ENCODE measurements at regions not wholly inside any gene's neighbourhood (a gene's known extent, or its start where the extent isn't known, plus 50 kb on each side); places are given as distances from the start of the nearest gene placed in this dataset.
"Not testable (repeated sequence)": the region's sequence is repeated elsewhere in the genome, so short reads cannot be mapped to it uniquely, and the experiment has no call there.

GRCh38 chr10:26355241-26355640, 82.9 kb upstream of the APBB1IP start:
- no peak for DNase-seq (ENCODE audit: low read depth)
- no peak for TF ChIP-seq CTCF (IDR thresholded peaks at IDR 0.05; ENCODE audit: control insufficient read depth, extremely low read depth, insufficient read depth)
- H3K4me3 ChIP-seq (ENCODE audit: low read depth, low read length): no peak overlapping the region

- H3K4me3 ChIP-seq (ENCODE audit: low read depth, low read length): no peak overlapping the region
- TF ChIP-seq CTCF (IDR thresholded peaks at IDR 0.05; ENCODE audit: control insufficient read depth, extremely low read depth, insufficient read depth): no peak
- no peak for DNase-seq (ENCODE audit: low read depth)
These were observed 80.9 kb upstream of the APBB1IP start for GRCh38 chr10:26357203-26357602.

GRCh38 chr10:26358071-26358470, 80.1 kb upstream of the APBB1IP start:
- no peak for DNase-seq (ENCODE audit: low read depth)
- TF ChIP-seq CTCF (IDR thresholded peaks at IDR 0.05; ENCODE audit: control insufficient read depth, extremely low read depth, insufficient read depth): no peak

GRCh38 chr10:26359670-26360069, 78.5 kb upstream of the APBB1IP start:
- no peak for TF ChIP-seq CTCF (IDR thresholded peaks at IDR 0.05; ENCODE audit: control insufficient read depth, extremely low read depth, insufficient read depth)
- no peak for DNase-seq (ENCODE audit: low read depth)
- no peak overlapping the region for H3K4me3 ChIP-seq (ENCODE audit: low read depth, low read length)

More at GRCh38 chr10:26358071-26358470, 80.1 kb upstream of the APBB1IP start:
- no peak overlapping the region for H3K4me3 ChIP-seq (ENCODE audit: low read depth, low read length)

GRCh38 chr10:26361351-26361750, 76.8 kb upstream of the APBB1IP start:
- no peak overlapping the region for H3K4me3 ChIP-seq (ENCODE audit: low read depth, low read length)
- no peak for DNase-seq (ENCODE audit: low read depth)
- no peak for TF ChIP-seq CTCF (IDR thresholded peaks at IDR 0.05; ENCODE audit: control insufficient read depth, extremely low read depth, insufficient read depth)

- DNase-seq (ENCODE audit: low read depth): no peak
- H3K4me3 ChIP-seq (ENCODE audit: low read depth, low read length): no peak overlapping the region
- no peak for TF ChIP-seq CTCF (IDR thresholded peaks at IDR 0.05; ENCODE audit: control insufficient read depth, extremely low read depth, insufficient read depth)
These were observed 76.2 kb upstream of the APBB1IP start for GRCh38 chr10:26361971-26362370.

GRCh38 chr10:26365681-26366358, 72.3 kb upstream of the APBB1IP start:
- TF ChIP-seq CTCF (IDR thresholded peaks at IDR 0.05; ENCODE audit: control insufficient read depth, extremely low read depth, insufficient read depth): no peak
- DNase-seq (ENCODE audit: low read depth): no peak

GRCh38 chr10:26367035-26367434, 71.1 kb upstream of the APBB1IP start:
- not testable (repeated sequence) for H3K4me3 ChIP-seq (ENCODE audit: low read depth, low read length); DNase-seq (ENCODE audit: low read depth)

More at GRCh38 chr10:26365681-26366358, 72.3 kb upstream of the APBB1IP start:
- H3K4me3 ChIP-seq (ENCODE audit: low read depth, low read length): no peak overlapping the region
